HepG2 (cell line): ENCODE measurements at regions not wholly inside any gene's neighbourhood (a gene's known extent, or its start where the extent isn't known, plus 50 kb on each side); places are given as distances from the start of the nearest gene placed in this dataset.
A peak's percentile ranks its signal among the peaks of the same experiment; 100 is the strongest.

Source experiments
- KDM5A ChIP-seq: fragments of 200-600 bp; sonication (generic); IDR thresholded peaks from 2 replicates; pipeline ENCODE4 v1.7.0; 2018; ENCODE audit warnings: antibody characterized with exemption, mild to moderate bottlenecking, low read length, borderline replicate concordance
- MBD4 ChIP-seq: IDR thresholded peaks from 2 replicates; pipeline ENCODE4 v1.6.1; 2012; ENCODE audit warnings: low read length, inconsistent platforms, borderline replicate concordance
- NPAS2 ChIP-seq: sonication (generic); formaldehyde crosslinking; IDR thresholded peaks from 2 replicates; pipeline ENCODE4 v1.8.0; 2022; ENCODE audit warnings: mild to moderate bottlenecking, missing genetic modification reagents, borderline replicate concordance
- ZNF124 ChIP-seq: sonication (generic); formaldehyde crosslinking; IDR thresholded peaks from 2 replicates; pipeline ENCODE4 v1.4.0; 2020; ENCODE audit warnings: missing genetic modification reagents
- ZNF230 ChIP-seq: sonication (generic); formaldehyde crosslinking; IDR thresholded peaks from 2 replicates; pipeline ENCODE4 v1.4.0; 2020; ENCODE audit warnings: mild to moderate bottlenecking, missing genetic modification reagents
- ZNF546 ChIP-seq: sonication (generic); formaldehyde crosslinking; conservative IDR thresholded peaks from 2 replicates; pipeline ENCODE4 v1.8.1; 2023; ENCODE audit warnings: mild to moderate bottlenecking, missing genetic modification reagents
- TF ChIP-seq, protein P1 (sequence below): sonication (generic); formaldehyde crosslinking; IDR thresholded peaks from 2 replicates; pipeline ENCODE4 v1.4.0; 2020; ENCODE audit warnings: missing genetic modification reagents, mild to moderate bottlenecking, borderline replicate concordance
- TF ChIP-seq, protein P2 (sequence below): sonication (generic); formaldehyde crosslinking; IDR thresholded peaks from 2 replicates; pipeline ENCODE4 v1.8.0; 2023; ENCODE audit warnings: mild to moderate bottlenecking, missing genetic modification reagents

DNA sequence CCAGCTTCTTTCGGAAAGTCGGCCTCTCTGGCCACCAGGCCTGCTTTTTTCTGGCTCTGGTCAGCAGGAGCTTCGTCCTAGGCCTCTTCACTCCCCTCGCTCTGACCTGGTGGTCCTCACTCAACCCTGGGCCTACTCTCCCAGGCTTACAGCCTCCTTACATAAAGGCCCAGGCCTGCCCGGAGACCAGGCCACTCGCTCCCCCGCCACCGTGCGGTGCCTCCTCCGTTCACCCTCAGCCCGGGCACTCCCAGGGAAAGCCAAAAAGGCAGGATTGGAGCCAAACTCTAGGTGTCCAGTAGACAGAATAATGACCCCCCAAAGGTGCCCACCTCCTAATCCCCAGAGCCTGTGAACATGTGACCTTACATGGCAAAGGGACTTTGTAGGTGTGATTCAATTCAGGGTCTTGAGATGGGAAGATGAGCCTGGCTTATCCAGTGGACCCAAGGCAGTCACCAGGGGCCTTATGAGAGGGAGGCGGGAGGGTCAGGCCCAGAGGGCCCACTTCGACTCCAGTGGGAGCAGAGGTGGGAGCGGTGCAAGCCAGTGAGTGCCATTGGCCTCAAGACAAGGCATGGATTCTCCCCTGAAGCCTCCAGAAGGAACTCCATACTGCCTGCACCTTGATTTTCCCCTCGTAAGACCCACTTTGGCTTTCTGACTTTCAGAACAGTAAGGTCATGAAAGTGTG is 118.6 kb upstream of the PTPN1 start (continued):
- TF ChIP-seq, protein P1, sequence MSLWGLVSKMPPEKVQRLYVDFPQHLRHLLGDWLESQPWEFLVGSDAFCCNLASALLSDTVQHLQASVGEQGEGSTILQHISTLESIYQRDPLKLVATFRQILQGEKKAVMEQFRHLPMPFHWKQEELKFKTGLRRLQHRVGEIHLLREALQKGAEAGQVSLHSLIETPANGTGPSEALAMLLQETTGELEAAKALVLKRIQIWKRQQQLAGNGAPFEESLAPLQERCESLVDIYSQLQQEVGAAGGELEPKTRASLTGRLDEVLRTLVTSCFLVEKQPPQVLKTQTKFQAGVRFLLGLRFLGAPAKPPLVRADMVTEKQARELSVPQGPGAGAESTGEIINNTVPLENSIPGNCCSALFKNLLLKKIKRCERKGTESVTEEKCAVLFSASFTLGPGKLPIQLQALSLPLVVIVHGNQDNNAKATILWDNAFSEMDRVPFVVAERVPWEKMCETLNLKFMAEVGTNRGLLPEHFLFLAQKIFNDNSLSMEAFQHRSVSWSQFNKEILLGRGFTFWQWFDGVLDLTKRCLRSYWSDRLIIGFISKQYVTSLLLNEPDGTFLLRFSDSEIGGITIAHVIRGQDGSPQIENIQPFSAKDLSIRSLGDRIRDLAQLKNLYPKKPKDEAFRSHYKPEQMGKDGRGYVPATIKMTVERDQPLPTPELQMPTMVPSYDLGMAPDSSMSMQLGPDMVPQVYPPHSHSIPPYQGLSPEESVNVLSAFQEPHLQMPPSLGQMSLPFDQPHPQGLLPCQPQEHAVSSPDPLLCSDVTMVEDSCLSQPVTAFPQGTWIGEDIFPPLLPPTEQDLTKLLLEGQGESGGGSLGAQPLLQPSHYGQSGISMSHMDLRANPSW, result no peak
- TF ChIP-seq, protein P2, sequence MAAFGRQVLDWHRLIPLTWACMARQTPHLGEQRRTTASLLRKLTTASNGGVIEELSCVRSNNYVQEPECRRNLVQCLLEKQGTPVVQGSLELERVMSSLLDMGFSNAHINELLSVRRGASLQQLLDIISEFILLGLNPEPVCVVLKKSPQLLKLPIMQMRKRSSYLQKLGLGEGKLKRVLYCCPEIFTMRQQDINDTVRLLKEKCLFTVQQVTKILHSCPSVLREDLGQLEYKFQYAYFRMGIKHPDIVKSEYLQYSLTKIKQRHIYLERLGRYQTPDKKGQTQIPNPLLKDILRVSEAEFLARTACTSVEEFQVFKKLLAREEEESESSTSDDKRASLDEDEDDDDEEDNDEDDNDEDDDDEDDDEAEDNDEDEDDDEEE, result no peak
- 0 out of 2 replicates have a peak, but pooled peaks have one; percentile 28 for TF ChIP-seq ZNF546
- TF ChIP-seq KDM5A, result no peak
- TF ChIP-seq ZNF230 (CRISPR knock-in tag), result 0 out of 2 replicates have a peak, but pooled peaks have one; percentile 2
- TF ChIP-seq ZNF124, result no peak
- no peak for TF ChIP-seq NPAS2 (CRISPR knock-in tag)
- no peak for TF ChIP-seq MBD4
- TF ChIP-seq, all 625 proteins: peak for 14
